Stimulated activated CD4-positive, alpha-beta T cell treated with anti-CD3 and anti-CD28 coated beads, TNF-alpha, amount 100 ng/mL, for 24 hours (primary cell): ENCODE measurements at regions not wholly inside any gene's neighbourhood (a gene's known extent, or its start where the extent isn't known, plus 50 kb on each side); places are given as distances from the start of the nearest gene placed in this dataset.
"Not testable (repeated sequence)": the region's sequence is repeated elsewhere in the genome, so short reads cannot be mapped to it uniquely, and the experiment has no call there.

Experiments used
- DNase-seq, 3 experiments: peaks; one replicate each; pipeline ENCODE4 v3.0.0-alpha.2; 2020; ENCODE audit warnings: low read depth in 3 of 3

DNA sequence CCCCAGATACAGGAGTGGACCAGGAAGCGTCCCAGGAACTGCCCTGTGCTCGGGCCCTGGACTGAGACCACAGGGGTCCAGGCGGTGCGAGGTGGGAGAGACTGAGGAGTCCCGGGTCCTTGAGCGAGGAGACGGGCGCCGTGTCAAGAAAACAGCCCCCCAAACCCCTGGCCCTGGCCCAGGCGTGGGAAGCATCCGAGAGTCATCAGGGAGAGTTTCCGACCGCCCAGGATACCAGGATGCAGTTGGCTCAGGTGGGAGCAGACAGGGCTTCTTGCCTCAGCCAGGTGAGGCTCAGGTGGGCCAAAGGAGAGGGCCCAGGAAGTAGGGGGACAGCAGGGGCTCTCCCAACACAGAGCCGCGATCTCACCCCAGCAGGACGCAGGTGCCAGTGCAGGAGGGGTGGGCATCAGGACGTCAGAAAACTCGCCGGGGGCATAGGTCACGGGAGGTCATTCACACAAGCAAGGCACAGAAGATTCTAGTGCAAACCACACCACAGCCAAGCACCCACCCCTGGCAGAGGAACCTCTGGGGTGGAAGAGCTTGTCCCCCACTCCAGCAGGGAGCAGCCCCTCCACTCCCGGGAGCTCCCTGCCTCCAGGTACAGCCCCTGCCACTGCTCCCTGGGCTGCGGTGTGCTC, 102.5 kb upstream of the EIF5 start:
- no peak for DNase-seq

DNA sequence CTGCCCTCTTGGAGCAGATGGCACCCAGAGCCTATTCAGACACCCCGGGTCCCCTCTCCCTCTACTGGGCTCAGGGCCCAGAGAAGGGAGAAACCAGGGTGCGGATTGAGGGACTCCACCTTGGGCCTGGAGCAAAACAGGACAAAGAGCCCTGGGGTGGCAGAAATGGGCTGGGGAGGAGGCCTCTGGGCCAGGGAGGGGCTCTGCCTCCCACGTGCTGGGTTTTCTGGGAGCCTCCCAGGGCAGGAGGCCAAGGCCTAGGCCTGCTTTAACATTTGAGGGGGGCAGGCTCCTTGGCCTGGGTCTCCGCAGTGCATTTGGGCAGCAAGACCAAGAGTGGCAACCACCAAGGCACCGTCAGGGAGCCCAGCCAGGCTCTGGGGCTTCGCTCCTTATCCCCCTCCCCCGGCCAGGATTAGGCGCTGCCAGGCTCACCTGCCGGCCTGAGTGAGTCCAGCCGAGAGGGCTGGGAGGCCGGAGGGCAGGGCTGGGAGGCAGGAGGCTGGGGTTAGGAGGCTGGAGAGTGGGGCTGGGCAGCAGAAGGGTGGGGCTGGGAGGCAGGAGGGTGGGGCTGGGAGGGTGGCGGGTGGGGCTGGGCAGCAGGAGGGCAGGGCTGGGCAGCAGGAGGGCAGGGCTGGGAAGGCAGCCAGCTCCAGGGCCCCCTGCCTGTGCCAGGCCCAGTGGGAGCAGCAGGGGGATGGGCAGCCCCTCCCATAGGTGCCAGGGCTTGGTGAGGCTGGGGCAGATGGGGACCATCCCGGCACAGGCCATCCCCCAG, 101.8 kb upstream of the EIF5 start:
- DNase-seq = no peak

DNA sequence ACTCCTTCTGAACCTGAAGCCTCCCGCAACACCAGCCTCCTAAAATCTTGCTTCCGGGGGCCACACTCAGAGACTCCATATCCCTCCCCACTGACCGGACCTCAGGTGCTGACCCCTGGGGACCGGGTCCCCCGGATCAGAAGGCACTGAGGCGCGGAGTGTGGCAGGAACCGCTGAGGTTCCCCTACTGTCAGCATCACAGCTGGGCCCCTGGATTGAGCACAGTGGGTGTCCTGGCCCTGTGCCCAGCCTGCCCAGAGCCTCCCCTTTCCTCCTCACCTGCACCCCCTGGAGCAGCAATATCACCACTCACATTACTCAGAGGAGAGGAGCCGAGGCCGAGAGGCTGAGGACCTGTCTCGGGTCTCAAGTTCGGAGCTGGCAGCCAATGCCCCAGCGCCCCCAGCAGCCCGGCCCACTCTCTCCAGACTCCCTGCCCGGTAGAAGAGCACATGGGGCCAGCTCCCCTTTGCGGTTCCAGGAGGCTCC, 101.2 kb upstream of the EIF5 start:
- DNase-seq = no peak

DNA sequence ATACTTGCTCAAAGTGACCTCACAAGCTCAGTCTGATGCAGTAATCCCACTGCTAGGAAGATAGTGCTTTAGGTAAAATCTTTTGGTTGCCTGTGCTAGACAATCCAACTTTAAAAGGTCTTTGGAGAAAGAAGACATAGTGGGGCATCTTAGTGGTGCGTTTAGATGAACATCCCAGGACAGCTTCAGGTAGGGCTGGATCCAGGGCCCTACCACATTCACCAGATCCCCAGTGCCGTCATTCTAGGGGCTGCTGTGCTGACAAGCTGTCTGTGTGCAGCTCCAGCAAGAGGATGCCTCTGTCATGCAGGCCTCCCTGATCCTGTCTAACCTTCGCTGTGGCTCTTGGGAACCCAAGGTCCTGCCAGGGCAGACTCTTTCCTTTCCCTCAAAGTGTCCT, 100.7 kb upstream of the EIF5 start:
- DNase-seq = no peak

GRCh38 chr14:103234826-103235225, 99.2 kb upstream of the EIF5 start:
- not testable (repeated sequence) for DNase-seq

- not testable (repeated sequence) for DNase-seq
Measured at GRCh38 chr14:103235506-103235905, 98.5 kb upstream of the EIF5 start.

DNA sequence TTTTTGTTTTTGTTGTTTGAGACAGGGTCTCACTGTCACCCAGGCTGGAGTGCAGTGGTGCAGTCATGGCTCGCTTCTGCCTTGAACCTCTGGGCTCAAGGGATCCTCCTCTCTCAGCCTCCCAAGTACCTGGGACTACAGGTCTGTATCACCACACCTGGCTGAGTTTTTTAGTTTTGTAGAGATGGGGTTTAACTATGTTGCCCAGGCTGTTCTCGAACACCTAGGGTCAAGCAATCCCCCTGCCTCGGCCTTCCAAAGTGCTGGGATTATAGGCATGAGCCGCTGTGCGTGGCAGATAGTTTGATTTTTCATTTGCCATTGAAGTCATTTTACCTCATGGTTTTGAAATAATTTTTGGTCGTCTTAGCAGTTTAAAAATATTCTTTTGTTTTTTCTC, 94.3 kb upstream of the EIF5 start:
- DNase-seq = no peak

DNA sequence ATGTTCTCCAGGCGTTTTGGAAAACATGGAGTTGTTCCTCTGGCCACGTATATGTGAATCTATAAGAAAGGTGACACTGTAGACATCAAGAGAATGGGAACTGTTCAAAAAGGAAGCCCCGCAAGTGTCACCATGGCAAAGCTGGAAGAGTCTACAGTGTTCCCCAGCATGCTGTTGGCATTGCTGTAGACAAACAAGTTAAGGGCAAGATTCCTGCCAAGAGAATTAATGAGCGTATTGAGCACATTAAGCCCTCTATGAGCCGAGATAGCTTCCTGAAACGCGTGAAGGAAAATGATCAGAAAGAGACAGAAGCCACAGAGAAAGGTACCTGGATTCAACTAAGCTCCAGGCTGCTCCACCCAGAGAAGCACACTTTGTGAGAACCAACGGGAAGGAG, 92.5 kb upstream of the EIF5 start:
- no peak for DNase-seq

DNA sequence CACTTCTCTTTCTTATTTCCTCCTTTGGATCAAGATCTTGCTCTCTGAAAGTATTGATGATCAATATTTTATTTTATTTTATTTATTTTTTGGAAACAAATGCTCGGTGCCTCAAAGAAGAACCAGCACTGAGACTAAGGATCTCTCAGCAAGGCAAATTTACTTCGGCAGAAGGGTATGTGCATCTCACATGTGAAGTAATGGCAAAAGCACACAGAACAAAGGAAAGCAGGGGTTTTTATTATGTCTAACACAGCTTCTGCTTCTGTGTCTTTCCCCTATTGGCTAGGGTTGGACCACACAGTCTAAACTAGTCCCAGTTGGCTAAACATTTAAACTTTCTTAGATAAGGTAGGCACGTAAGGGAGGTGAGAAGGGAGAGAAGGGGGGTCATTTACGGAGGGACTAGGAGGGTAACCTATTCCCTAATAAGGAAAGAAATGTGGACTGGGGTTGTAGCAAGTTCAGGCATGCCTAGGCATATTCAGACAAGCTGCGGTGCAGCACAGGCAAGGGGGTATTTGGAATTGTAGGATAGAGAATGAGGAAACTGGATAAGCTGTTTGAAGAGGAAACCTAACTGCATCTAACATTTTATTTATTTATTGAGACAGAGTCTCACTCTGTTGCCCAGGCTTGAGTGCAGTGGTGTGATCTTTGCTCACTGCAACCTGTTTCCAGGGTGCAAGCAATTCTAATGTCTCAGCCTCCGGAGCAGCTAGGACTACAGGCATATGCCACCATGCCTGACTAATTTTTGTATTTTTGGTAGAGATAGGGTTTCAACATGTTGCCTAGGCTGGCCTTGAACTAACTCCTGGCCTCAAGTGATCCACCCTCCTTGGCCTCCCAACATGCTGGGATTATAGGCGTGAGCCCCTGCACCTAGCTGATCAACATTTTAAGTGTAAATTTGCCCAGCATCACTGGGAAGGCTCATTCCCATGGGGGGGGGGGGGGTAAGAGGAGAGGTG, 90.0 kb upstream of the EIF5 start:
- DNase-seq = no peak

DNA sequence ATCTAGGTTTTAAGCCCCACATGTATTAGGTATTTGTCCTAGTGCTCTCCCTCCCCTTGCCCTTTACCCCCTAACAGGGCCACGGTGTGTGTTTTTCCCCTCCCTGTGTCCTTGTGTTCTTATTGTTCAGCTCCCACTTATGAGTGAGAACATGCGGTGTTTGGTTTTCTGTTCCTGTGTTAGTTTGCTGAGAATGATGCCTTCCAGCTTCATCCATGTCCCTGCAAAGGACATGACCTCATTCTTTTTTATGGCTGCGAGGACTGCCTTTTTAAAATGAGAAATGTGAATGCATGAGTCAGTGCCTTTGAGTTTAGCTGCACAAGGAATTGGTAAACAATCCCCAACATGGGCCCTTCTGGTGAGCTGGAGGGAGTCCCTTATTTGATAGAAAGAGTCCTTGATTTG, 88.4 kb upstream of the EIF5 start:
- DNase-seq = not testable (repeated sequence)

GRCh38 chr14:103246070-103246469, 88.0 kb upstream of the EIF5 start:
- DNase-seq = no peak

GRCh38 chr14:103247169-103247606, 86.8 kb upstream of the EIF5 start:
- no peak for DNase-seq

- DNase-seq = no peak
Measured at GRCh38 chr14:103250181-103250580, 83.9 kb upstream of the EIF5 start.

DNA sequence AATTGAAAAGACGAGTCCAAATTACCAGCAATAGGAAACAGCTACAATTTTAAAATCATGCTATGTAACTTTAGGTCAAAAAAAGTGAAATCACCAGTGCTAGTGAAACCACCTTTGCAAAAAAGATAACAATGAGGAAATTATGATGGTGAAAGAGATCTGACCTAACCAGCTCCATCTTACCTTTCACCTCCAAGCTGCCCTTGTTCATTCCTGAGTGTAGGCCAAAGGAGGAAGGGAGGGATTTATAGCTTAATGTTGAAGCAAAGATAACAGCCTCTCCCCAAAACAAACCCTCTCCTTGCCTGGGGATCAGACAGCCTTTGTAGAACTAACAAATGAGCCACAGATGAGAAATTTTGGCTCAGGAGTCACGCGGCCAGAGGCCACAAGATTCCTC, 83.2 kb upstream of the EIF5 start:
- no peak for DNase-seq

DNA sequence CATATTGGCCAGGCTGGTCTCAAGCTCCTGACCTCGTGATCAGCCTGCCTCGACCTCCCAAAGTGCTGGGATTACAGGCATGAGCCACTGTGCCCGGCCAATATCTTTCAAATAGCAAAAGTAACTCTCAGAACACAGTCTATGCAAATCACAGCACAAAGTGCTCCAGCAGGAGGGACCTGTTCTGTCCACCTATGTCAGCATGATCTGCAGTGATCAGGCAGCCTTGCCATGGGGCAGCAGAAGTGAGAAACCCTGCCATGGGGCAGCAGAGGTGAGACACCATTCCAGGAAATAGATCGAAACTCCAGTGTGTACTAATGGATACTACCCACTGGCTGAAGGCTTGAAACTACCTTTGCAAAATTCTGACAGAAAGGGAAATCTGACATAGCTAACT, 78.5 kb upstream of the EIF5 start:
- no peak for DNase-seq

DNA sequence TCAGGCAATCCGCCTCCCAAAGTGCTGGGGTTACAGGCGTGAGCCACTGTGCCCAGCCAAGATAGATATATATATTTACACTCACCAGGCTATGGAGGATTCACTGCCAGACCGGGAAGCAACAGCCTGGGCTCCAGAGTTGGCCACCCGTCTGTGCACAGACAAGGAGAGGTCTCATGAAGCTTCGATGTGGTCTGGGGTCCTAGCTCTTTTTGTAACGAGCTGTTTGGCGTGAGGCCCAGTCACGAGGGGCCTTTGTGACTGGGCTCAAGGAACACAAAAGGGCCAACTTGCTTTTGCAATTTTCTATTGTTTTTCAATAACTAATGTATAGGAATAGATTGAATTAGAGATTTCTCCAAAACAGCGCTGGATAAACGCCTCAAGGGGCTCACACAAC, 77.6 kb upstream of the EIF5 start:
- no peak for DNase-seq

DNA sequence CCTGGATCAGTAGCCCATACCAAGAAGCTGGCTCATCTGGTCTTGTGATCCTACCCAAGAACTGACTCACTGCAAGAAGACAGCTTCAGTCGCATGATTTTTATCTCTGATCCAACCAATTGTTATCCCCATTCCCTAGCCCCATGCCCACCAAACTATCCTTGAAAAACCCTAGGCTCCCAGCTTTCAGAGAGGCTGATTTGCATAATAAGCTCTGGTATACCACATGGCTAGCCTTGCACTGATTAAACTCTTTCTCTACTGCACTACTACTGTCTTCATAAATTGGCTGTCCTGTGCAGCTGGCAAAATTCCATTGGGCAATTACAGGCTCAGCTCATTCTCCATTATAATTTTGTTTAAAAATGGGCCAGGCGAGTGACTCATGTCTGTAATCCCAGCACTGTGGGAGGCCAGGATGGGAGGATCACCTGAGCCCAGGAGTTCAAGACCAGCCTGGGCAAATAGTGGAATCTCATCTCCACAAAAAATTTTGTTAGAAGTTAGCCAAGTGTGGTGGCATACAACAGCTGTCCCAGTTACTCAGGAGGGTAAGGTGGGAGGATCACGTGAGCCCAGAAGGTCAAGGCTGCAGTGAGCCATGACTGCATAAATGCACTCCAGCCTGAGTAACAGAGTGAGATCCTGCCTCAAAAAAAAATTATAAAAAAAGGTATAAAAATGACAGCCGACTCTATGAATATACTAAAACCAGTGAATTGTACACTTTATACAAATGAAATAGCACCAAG, 76.7 kb upstream of the EIF5 start:
- no peak for DNase-seq

GRCh38 chr14:103258211-103258610, 75.8 kb upstream of the EIF5 start:
- no peak for DNase-seq

GRCh38 chr14:103259184-103259583, 74.9 kb upstream of the EIF5 start:
- no peak for DNase-seq

DNA sequence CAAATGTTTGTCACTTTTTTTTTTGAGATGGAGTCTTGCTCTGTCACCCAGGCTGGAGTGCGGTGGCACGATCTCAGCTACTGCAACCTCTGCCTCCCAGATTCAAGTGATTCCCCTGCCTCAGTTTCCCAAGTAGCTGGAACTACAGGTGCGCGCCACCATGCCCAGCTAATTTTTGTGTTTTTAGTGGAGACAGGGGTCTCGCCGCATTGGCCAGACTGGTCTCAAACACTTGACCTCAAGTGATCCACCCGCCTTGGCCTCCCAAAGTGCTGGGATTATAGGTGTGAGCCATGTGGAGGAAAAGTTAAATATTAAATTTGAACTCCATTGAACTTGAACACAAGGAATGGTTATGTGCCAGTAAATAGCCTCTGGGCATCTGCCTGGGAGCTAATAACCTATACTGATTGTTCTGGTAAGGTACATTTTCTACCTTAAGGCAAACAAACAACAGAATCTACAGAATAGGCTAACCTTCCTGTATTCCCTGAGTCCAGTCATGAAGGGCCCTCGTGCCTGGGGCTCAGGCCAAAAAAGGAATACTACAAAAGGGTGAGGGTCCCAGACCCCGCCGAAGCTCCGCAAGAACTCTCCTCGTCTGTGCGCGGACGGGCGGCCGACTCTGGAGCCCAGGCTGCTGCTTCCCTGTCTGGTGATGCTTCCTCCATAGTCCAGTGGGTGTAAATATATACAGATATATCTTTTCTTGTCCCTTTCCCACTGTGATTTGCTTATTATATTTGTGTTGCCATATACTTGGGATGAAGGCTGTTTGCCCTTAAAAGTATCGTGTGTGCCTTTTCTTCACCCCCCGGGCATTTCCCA, 74.0 kb upstream of the EIF5 start:
- no peak for DNase-seq
